Hematopoietic multipotent progenitor cell (in vitro differentiated cells): ENCODE measurements at regions not wholly inside any gene's neighbourhood (a gene's known extent, or its start where the extent isn't known, plus 50 kb on each side); places are given as distances from the start of the nearest gene placed in this dataset.

Experiments used
- DNase-seq, 3 donors: peaks; one replicate each; pipeline ENCODE4 v3.0.0-alpha.2; 2011 to 2015; ENCODE audit warnings: low read depth in 2 of 3, low spot score in 2 of 3

DNA sequence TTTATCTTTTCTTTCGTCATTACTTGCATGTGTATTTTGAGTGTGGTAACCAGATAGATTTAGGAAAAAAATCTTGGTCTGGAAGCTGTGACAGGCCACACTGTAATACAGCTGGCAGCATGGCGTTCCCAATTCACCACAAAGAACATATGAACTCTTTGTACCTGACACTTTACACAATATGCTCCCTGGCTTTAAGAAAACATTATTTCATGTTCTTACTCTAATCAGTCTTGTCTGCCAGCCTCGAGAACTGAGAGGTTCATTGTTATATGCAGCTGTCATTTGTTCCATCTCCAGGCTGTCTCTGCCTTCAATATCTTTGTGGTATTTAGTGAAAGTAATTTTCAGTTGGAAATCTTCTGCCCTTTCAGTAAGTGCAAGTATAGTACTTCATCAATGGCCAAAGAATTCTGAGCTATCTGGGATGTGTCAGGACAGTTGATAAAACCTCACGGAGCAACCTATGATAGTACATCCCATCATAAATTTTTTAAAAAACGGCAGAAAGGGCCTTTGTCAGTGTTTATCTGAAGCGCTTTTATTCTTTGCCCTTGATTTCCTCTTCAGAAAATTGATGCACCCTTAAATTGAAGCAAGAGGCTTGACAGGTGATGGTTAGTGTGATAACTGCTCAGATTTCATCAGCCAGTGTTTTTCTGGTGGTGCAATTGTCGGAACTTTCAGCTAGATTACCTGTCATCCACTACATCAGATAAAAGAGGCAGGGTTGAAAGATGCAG lies 146.3 kb upstream of the SP8 start:
- no peak for DNase-seq

DNA sequence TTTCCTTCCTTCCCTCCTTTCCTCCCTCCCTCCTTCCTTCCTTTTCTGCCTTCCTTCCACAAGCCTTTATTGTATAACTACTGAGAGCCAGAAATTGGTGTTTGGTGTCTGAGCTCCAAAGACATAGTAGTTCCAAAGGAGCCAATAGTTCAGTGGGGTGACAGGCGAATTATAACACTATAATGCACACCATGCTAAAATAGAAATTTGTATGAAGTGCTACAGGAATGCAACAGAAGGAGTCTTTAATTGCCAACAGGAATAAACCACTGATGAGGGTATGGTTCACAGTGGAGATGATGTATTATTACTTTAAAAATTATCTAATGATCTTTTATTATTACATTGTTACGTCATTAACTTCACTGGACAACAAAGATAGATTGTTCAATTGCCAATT lies 158.8 kb upstream of the SP8 start:
- no peak for DNase-seq

DNA sequence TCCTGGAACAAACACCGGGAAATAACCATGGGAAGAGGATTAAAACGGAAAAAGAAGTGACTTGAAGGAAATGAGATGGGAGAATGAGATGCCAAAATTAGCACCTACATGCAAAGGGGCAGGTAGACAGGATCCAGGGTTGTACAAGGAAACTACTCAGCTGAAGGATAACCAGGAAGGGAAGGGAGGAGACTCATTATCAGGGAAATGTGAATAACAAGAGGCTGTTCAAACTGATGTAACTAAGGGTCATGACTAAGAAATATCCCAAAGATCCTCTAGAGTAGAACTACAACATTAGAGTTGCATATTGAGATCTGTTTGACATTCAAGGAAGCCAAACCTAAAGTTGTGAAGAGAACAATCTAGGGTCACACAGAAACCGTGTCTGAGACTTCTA lies 166.2 kb upstream of the SP8 start:
- no peak for DNase-seq

DNA sequence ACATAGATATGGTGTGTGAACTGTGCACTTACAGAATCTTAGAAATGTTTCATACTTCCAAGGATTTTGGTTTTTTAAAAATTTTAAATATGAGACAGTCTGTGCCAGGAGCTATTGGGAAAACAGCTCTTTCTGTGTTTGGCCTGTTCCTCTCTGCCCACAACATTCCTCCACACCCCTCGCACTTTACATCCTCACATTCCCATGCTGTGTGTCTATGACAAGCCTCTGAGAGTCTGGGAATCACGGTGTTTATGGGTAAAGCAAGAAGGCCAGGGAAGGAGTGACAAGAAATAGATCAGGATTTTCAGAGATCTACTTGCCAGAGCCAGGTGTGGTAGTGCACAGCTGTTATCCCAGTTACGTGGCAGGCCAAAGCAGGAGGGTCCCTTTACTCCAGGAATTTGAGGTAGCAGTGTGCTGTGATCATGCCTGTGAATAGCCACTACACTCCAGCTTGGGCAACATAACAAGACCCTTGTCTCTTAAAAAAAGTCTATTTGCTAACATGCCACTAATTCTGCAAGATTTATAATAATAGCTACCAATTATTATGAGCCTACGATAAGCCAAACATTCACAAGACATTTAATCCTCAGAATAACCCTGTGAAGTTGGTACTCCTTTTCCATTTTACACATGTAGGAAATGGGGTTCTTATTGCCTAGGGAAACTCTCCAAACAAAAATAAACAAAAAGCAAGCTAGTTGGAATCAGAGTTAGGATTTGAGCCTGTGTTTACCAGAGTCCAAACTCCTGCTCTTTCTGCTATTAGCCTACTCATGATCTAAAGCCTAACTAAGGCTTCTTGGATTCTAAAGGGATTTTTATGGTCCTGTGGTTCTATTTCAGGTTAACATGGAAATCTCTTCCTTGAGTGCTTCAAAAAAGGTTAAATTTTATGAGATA lies 168.3 kb upstream of the SP8 start:
- DNase-seq: no peak

- no peak for DNase-seq
These were observed 171.9 kb upstream of the SP8 start for GRCh38 chr7:20958572-20958971.

DNA sequence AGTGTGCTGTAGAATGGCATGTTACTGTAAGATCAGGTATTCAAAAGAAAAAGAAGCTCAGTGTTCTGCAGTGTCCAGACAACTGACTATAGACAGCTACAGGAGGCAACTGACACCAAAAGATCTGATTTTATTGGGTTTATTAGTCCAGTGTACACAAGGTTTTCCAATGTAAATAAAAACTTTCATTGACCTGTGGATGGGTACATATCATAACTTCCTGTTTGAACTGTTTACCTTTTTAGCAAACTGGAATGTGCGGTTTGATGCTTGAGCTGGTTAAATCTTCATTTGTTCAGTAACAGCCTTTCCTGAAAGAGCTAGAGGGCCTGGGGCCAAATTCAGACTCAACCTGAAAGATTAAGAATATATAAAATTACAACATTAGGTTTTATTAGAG lies 172.6 kb upstream of the SP8 start:
- DNase-seq: no peak

DNA sequence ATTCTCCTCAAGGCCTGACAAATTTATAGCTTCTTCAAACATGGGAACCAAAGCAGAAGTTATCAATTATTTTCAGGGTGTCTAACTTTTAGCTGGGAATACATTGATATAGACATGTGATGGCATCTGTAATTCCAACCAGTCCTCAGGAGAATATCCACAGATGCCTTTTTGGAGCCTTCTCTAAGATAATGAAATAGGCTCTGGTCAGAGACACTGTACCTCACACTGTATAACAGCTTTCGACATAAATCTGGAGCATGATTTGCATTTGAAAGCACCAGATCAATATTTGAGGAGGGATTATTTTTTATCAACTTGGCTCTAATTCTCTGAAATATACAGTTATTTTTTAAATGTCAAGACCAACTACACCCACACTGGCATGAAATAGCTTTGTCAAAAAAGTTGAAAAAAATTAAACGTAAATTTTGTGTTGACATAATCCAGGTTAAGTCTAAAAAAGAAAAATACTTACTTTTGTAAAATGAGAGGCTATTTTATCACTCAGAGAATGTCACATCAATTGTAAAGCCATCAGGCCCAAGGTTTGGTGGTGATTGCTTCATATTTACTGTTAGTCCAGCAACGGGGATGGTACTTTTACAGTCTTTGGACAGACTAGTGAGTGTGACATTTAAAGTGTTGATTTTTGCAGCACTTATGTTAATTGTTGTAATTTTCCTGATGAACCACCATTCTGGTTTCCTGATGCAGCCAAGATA lies 177.0 kb upstream of the SP8 start:
- DNase-seq: no peak

DNA sequence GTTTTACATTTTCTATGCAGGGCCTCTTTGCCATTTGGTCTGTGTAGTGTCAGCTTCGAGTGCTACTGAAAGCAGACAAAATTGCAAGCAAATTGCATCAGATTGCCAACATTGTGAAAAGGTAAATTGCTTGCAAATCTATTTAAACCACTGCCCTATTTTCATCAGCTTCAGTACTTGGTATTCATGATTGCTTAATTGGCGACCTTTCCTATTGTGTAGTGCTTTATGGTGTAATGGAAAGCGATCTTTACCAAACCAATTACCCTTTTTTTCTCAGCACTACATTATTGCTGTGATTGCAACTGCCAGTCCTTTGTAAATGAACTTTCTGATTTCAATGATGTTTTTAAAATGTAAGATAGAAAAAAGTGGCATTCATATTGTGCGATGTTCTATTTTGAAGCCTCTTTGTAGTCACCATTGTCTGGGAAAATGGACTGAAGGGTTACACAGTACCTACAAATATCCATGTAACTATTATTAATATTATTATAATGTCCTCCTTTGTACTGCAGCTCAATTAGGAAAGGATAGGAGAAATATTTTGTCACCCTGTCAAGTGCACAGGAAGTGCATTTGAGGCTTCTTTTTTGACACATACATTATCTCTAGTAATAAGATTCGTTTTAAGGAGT lies 177.7 kb upstream of the SP8 start:
- DNase-seq: no peak

DNA sequence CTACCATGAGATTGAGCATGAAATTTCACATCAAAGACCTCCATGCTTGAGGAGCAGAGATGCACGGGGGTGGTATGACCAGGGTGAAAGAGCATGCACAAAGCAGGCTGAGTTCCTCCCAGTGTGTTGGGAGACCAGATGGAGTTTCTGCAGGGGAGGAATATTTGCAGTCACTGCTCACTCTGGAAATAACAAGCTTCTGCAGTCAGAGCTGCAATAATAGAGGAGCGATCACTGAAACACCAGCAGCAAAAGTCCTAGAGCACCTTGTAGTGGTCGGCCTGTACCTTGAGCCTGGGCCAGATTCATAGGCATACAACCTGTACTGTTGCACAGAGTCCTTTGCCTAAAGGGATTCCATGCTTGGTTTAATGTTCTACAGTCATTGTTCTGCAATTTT lies 184.5 kb upstream of the SP8 start:
- DNase-seq: no peak

- no peak for DNase-seq
These were observed 193.5 kb upstream of the SP8 start for GRCh38 chr7:20980232-20980631.

GRCh38 chr7:20980668-20981264 lies 194.1 kb upstream of the SP8 start:
- DNase-seq: no peak

DNA sequence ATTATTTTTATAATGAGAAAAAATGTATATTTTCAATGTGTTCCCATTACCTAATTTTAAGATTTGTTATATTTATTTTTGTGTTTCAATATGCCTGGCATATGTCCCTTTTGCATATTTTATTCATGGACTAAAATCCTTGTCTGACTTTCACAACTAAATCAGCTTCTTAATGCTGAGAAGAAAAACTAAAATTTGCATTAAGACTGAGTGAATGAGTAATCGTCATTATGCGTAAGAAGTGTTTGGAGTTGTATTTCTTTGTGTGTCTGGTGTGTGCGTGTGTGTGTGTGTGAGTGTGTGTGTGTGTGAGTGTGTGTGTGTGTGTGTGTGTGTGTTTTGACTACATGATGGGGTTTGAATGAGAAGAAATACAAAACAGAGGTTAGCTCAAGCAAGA lies 201.7 kb upstream of the SP8 start:
- no peak for DNase-seq

DNA sequence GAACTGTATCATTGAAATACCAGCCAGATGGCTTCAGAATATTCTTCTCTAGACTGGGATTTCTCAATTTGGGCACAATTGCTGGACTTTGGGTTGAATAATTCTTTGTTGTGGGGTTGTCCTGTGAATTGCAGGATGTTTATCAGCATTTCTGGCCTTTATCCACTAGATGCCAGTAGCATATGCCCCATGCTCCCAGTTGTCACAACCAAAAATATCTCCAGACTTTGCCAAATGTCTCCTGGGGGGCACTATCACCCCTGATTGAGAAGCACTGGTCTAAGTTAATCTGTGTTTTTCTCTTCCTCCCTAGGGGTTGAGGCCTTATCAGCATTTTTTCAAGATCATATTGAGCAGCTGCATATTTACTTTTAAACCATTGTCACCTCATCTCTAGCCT lies 204.9 kb upstream of the SP8 start:
- no peak for DNase-seq

GRCh38 chr7:20993693-20994092 lies 207.0 kb upstream of the SP8 start:
- DNase-seq: no peak

GRCh38 chr7:20998309-20998708 lies 211.6 kb upstream of the SP8 start:
- no peak for DNase-seq

DNA sequence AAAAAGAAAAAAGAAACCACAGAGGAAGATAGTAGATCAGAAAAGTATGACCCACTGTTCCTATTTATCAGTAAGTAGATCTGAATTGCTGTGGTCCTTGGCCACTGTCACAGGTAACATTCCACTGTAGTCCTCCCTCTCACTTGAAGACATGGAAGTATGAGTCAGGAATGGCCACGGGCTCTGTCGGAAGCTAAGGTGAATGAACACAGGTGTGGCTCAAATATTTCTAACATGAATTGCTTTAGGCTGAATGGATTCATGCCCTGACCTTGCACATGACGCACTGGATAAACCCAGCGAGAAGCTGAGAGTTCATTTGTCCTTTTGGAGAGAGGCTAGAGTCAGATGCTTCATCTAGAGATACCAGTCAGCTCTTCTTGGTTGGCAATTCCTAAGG lies 224.5 kb upstream of the SP8 start:
- no peak for DNase-seq

DNA sequence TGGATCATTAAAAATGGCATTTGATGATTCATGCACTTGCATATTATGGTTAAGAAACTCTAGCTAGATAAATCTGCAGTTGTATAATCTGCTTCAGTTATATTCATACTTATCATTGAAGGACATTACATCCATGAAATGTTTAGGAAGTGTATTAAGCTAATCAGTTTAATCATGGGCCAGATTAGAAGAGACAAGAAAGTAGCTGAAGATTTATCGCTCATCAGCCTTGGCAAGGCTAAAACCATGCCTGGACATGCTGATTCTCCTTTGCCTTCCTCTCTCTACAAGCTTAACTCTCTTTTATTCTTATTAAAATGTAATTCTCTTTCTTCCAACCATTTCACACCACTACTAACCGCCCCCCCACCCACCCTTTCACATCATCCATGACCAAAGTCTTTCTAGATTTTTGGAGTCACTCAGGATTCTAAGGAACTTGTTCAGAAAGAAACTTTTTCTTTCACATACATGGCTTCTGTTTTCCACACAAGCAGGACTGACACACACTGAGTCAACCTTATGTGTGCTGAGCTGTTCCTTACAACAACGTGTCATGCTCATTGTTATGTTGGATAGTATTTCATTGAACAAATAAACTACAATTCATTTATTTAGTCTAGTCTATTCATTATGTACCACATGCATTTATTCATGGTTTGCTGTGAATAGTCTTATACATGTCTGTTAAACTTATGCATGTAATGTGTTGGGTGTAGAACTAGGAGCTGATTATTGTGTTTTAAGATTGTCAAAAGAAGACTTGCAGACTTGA lies 227.3 kb upstream of the SP8 start:
- no peak for DNase-seq

- DNase-seq: no peak
These were observed 234.0 kb upstream of the SP8 start for GRCh38 chr7:21020667-21021066.

DNA sequence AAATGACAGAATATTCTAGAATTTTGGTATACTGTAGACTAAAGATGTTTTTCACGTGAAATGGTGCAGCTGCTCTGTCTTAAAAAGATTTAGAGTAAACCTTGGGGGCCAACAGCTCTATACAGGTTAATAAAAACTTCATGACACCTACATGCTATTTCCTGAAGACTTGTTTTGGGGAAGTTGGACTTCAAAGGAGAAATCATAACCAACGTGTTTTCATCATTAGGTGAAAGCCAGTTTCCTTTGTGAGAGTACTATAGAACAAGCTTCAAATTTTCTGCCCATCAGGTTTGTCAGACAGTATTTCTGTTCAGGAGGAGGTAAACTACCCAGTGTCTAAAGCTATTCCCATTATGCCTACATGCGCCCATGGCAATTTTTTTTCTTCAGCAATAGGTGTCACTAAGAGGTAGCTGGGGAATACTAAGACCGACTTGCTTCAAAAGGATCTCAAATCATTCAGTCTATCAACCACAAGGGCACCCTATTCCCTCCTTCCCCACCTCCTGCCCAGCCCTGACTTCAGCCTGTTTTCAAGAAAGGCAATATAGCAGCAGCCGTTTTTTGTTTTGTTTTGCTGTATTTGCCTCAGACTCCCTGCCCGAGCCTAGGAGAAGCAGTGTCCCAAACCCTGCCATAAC lies 237.3 kb upstream of the SP8 start:
- no peak for DNase-seq
